Ammon's horn (tissue), 1 donor: ENCODE measurements at regions not wholly inside any gene's neighbourhood (a gene's known extent, or its start where the extent isn't known, plus 50 kb on each side); places are given as distances from the start of the nearest gene placed in this dataset.
A peak's percentile ranks its signal among the peaks of the same experiment; 100 is the strongest.
"Not testable (repeated sequence)": the region's sequence is repeated elsewhere in the genome, so short reads cannot be mapped to it uniquely, and the experiment has no call there.

Experiments
- DNase-seq: peaks from one replicate; pipeline ENCODE4 v3.0.0-alpha.2; 2016; ENCODE audit warnings: low spot score

DNA sequence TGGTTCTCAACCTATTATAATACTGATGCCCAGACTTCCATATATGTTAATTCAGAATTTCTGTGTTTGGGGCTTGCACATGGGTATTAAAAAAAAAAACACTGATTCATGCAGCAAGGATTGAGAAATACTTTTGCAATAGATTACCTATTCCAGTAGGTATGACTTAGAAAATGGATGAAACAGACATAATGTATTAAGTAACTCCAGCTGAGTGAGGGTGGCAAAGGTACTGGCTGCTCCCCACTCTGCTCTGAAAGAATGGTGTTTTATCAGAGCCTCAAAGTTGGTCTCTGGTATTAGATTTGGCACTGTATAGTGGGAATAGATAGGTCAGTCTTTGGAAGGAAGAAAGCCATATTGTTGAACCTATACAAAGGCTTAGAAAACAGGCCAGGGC lies 234.3 kb upstream of the FOLH1 start:
- no peak for DNase-seq

DNA sequence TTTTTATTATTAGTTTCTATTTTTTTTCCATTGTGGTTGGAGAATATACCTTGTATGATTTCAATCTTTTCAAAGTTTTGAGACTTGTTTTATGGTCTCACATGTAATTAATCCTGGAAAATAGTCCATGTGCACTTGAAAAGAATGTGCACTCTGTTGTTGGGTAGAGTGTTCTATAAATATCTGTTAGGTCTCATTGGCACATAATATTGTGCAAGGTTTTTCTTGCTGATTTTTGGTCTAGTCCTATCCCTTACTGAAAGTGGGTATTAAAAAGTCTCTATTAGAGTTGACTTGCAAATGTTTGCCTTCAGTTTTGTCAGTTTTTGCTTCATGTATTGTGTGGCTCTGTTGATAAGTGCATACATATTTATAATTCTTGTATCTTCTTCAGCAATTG lies 231.5 kb upstream of the FOLH1 start:
- DNase-seq: not testable (repeated sequence)

DNA sequence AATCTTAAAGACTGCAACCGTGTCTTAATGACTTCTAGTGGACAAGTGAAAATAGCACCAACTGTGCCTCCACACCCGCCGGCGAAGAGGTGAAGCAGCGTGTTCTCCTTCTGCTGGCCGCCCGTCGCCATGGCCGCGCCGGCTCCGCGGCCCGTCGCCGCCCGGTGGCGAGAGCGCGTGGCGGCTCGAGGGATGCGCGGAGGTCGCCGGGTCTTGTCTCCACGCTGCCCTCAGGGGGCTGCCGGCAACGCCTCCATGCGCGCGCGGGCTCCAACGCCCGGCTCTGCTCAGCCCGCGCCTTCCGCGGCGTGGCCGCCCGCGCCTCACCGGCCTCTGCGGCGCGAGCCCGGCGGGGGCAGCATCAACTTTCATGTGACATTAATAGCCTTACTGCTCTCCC lies 225.9 kb upstream of the FOLH1 start:
- DNase-seq: not testable (repeated sequence)

DNA sequence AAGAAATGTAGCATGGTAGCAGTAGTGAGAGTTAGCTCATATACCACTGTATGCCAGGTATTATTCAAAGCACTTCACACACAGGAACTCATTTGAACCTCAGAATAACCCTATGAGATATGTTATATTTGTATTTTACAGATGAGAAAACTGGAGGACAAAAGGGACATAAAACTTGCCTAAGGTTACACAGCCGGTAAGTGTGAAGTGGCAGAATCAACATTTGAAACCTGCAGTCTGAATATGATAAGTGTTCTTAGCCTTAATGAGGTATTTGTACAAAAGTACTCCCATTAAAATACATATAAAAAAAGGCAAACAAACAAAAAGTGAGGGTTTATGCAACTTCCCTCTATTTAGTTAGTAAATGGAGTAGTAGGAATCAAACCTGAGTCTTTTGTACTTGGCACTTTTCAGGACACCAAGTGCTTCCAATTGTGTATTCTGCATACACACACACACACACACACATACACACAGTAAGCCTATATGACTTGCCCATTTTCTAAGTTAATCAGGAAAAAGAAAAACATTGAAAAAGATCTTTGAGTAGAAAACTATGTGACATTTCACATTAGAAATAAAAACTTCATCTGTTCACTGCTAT lies 223.9 kb upstream of the FOLH1 start:
- no peak for DNase-seq

DNA sequence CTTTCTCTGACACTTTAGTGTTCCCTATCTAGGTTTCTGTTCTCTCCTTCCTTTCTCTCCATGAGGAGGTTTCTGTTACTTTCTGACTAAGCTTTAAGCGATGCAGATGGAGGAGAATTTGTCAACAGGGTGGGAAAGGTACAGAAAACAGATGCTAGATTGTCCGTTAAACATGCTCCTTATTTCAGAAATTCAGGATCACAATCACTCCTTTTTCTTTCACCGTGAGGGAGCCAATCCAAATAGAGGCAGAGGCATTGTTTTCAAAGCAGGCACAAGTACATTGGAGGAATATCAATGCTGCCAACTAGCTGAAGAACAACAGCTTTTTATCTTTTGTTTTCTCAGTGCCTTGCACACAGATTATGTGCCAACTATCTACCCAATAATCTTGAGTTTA lies 215.7 kb upstream of the FOLH1 start:
- DNase-seq: peak; percentile 54

DNA sequence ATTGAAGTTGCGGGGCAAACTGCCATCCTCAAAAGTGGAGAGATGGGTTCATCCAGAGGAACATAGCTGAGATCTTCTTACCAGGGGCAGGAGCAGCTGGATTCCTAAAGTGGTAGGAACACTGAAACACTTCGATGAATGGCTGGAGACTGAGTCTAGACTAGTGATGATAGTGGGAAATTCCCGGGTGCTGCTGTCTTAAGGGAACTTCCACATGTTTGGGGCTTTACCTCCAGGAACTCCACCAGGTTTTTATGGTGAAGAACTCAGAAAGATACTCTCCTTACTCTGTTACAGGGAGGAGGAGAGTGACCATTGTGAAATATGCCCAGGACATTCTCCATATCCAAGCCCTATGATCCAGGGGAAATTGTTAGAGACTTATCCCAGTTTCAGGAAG lies 210.5 kb upstream of the FOLH1 start:
- not testable (repeated sequence) for DNase-seq

DNA sequence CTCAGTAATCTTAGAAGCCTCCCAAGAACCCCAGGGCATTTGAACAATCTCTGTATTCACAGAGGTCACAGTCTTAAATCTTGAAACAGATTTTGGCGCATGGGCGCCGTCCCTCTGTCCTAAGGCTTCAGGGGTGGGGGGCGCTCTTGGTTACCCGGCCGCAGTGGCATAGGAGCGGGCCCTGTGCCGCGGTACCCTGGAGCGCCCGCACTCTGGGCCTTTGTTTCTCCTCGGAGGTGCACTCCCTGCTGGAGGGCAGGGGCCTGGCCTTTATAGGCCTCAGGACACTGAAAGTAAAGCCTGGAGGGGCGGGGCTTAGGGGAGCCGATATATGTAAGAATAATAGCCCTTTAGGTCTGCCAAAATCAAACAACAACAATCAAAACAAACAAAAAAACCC lies 197.3 kb upstream of the FOLH1 start:
- DNase-seq: no peak

DNA sequence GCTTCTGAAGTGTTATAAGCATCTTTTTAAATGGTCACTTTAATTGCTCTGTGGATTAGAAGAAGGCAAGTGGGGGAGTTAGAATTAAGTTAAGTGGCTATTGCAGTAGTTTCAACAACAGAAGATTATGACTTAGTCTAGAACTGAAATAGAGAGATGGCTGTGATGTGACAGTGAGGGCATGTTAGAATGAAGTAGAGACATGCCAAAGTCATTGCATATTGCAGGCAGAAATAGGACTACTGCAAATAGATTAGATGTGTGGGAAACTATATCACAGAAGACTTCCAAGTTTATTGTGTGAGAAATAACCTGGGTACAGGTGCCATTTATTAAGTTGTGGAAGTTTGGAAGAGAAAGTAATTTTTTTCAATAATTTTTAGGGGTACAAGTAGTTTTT lies 187.4 kb upstream of the FOLH1 start:
- not testable (repeated sequence) for DNase-seq

DNA sequence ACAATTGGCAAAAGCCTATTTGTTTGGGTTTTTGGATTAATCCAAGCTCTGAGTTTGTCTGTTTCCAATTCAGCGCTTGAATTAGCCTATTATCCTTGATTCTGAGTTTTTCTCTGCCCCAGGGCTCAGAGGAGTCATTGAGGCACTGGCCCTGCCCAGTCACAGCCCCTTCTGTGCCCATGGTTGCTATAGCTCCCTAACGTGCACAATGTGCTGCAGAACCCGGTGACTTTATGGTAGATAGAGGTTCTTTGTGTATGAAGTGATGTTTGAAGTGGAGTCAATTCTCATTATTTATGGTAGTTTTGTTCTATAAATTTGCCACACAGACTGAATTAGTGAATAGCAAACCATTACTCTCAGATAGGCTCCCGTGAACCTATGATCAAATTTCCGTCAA lies 182.0 kb upstream of the FOLH1 start:
- not testable (repeated sequence) for DNase-seq

DNA sequence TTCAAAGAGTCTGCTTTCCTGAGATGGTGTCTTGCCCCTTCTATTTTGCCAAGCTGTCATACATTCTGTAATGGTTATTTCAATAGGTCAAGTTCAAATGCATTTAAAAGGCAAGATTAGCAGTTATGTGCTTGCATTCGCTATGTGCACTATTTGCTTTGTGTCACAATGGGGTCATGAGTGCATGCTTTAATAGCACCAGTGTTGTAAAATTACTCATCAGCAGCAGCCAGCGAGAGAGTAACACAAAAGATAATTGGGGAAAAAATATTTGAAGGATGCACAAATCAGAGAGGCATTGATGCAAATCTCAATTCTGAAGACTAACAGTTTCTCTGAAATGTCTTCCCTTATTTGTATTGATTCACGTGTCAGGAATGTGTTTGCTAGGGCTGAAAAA lies 180.7 kb upstream of the FOLH1 start:
- not testable (repeated sequence) for DNase-seq

DNA sequence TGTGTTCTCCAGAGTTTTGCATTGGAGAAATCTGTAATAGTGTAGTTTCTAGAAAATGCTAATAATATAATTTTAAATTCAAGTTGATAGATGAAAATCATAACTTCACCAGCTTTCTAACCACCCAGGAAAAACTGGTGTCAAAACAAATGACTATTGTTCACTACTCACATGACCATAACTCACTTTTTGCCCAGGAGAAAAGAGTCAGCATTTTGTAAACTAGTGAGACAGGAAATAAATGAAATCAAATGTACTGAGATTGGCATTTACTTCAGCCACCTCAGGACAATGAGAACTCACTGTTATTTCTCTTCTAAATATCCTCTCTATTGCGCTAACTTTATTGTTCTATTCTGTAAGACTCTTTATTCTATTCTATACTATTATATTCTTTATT lies 176.0 kb upstream of the FOLH1 start:
- DNase-seq: not testable (repeated sequence)

DNA sequence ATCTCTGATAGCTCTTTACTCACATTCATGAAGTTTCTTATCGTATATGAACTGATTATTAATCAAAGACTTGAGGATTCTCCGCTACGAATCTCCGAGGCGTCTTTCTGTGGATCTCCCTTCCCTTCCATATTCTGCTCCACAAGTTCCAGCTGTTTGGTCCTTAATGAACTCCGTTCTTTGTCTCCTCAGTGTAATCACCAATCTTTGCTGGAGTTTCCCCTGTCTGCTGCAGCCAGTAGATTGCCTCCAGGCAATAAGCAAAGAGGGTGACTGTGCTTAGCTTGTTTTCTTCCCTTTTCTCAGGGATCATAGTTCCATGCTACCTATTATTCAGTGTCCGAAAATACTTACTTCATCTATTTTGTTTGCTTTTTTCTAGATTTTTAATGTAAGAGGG lies 169.6 kb upstream of the FOLH1 start:
- no peak for DNase-seq

DNA sequence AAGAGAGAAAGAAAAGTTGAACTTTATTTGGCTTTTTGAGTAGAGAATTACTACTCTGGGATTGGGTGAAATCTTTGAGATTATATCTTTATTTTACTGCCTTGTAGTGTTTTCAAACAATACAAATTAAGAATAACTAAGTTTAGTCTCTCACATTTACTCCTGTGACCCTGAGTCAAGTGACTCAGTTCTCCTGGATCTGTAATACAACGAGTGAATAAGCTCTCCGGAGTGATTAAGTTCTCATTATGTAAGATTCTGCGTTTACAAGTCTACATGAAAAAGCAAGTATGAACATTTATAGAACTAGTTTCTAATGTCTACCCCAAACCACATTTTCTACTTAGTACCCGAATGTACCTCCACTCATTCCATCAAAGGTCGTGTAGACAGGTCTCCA lies 165.5 kb upstream of the FOLH1 start:
- DNase-seq: not testable (repeated sequence)

DNA sequence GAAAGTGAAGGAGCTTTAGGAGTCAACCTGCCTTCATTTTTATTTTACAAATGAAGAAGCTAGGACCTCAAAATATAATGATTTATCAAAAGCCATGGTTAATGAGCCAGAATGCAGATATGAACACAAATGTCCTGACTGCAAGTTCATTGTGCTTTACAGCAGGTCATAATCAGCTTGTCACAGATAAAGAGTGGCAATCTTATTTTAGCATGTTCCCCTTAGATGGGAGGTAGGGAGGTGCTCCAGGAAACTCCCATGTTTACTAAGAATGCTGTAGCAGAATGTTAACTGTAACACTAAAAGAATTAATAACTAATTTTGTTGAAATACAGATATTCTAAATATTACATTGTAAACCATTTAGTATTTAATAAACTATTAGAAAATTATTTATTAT lies 165.0 kb upstream of the FOLH1 start:
- not testable (repeated sequence) for DNase-seq

DNA sequence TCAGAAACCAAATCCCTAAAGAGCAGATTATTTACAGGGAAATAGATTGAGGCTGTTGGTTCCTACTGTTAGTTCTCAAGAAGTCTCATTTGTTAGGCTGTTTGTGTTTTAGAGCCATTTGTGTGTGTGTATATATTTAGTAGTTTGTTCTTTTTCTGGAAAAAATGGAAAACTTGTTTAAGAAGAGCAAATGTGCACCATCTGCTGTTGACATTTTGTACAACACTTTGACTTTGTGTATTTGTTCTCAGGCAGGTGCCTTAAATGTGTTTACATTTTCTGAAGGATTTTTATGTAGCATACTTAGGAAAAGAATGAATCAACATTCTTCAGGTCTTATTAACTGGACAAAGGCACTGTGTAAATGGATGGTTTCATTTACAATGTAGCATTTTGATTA lies 163.7 kb upstream of the FOLH1 start:
- not testable (repeated sequence) for DNase-seq

DNA sequence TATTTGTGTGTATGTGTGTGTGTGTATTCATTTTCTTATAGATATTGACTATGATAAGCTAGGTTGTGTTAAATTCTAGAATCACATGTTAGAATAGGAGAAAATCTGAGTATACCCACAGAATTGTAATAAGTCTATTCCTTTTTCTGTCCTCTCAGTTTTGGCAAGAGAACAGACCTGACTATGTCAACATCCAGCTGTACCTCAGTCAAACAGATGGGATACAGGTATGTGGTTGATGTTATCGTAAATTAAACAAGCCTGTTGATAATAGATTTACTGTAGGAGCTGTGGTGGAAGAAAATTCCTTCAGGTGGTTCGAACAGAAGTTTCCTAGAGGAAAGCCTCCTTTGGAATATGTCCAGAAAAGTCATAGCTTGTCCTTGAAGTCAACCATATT lies 160.2 kb upstream of the FOLH1 start:
- not testable (repeated sequence) for DNase-seq

DNA sequence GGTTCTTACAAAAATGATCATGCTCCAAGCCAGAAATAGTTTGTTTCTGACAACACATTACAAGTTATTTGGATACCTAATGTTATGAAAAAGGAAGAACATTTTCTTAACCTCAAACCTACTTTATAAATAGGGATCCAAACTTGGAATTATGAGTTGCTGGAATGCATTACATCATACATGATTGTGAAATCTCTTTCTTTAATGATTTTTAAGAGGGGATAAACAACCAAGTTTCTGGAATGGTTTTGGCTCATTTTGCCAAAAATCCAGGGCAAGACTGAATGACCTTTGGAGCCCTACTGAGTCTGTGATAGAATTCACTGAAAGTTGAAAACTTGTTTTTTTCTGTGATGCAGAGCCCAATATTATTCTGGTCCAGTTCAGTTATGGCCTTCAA lies 157.0 kb upstream of the FOLH1 start:
- not testable (repeated sequence) for DNase-seq

DNA sequence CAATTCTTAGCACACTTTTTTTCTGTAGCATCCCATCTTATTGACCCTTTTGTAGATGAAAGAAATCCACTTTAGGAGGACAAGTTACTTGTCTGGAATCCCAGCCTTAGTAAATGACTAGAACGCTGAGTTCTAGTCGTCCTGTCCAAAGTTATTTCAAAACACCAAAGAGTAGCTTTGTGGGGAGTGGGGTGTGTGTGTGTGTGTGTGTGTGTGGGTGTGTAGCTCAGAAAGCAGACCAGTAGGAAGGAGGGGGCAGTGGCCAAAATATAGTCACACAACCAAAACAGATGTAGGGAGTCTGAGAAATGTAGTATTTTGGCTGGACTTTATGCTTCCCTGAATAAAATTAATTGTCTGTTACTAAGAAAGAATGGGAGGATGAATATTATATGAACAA lies 154.6 kb upstream of the FOLH1 start:
- DNase-seq: not testable (repeated sequence)

DNA sequence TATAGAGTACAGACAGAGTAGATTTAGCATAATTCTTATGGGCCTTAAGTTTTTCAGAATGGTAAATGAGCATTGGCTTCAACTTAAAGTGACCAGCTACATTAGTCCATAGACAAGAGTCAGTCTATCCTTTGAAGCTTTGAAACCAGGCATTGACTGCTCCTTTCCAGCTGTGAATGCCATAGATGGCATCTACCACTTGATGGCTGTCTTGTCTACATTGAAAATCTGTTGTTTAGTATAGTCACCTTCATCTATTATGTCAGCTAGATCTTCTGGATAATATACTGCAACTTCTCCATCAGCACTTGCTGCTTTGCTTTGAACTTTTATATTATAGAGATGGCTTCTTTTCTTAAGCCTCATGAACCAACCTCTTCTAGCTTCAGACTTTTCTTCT lies 146.1 kb upstream of the FOLH1 start:
- DNase-seq: not testable (repeated sequence)

DNA sequence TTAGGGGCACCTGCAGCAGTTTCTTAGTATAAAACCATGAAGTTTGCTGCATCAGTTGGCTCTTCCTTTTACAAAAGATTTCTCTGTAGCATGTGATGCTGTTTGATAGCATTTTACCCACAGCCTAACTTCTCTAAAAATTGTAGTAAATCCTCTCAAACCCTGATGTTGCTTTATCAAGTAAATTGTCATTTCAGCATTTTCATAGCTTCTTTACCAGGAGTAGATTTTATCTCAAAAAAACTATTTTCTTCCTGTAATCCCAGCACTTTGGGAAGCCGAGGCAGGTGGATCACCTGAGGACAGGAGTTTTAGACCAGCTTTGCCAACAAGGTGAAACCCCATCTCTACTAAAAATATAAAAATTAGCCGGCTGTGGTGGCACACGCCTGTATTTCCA lies 144.5 kb upstream of the FOLH1 start:
- not testable (repeated sequence) for DNase-seq

DNA sequence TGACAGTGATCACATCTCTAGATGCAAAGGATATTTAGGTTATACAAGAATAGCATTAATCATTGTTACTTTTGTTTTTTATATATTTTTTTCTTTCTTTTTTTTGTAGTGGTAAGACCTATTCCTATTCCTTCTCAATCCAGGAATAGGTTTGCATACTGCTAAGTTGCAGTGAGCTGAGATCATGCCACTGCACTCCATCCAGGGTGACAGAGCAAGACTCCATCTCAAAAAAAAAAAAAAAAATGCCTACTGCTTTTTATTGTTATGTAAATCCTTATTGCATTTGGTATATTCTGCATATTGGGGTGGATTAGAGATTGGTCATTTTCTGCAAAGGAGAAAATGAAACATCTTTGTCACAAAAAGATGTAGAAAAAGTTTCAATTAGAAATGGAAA lies 138.2 kb upstream of the FOLH1 start:
- not testable (repeated sequence) for DNase-seq

DNA sequence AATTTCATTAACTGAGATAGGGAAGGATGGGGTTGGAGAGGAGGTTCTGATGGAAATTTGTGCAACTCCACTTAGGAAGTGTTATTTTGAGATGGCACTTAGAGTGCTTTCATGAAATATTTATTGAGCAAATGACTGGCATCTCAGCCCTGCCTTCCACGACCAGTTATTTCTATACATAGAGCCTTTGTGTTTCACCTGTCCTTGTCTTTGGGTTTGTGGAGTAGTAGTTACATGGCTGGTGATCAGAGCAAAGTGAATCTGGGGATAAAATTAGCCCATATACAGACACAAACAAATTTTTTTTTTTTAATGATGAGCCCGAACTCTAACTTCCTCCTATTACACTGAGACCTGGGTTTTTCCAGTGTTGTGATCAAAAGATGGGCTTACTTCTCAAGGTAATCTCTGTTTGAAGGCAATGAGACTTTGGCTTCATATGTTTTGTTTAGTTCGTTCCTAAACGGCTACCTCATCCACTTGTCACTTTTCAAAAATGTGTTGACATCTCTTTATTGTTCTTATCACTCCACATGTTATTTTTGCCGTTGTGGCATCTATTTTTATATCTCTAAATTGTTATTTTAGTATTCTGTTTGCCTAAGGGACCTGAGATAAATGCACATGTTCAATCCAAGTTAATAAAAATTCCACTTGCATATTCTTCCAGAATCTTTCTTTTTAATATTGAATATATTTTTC lies 120.2 kb upstream of the FOLH1 start:
- not testable (repeated sequence) for DNase-seq

DNA sequence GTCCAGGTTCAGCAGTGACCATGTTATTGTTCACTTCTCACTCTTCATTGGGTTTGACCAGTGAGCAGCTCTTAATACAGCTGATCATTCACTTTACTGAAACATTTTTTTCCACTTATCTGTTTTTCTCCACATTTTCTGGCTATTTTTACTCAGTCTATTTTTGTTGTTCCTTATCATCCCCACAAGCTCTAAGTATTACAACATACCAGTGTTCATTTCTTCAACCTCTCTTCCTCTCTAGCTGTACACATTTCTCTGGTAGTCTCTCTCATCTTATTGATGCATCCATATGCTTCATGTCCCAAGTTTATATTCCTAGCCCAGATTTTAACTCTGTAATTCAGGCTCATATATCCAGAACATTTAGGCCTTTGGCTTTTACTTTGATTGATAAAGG lies 119.4 kb upstream of the FOLH1 start:
- not testable (repeated sequence) for DNase-seq

DNA sequence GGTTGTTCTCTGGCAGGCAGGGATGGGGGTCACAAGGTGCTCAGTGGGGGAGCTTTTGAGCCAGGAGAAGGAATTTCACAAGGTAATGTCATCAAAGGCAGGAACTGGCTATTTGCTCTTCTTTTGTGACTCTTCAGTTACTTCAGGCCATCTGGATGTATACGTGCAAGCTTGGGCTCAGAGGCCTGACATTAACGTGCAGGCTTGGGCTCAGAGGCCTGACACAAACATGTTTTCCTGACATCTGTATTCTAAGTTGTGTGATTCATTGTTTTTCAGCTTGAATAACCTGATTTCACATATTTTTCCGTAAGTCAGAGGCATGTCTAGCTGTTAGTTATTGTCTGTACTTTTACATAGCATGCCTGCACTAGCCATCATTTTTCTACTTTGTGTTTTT lies 118.2 kb upstream of the FOLH1 start:
- not testable (repeated sequence) for DNase-seq
